Iris pigment epithelial cell (primary cell): ENCODE measurements at regions not wholly inside any gene's neighbourhood (a gene's known extent, or its start where the extent isn't known, plus 50 kb on each side); places are given as distances from the start of the nearest gene placed in this dataset.

Source experiments
- DNase-seq: peaks from one replicate; pipeline ENCODE4 v3.0.0-alpha.2; 2011; ENCODE audit warnings: low read depth

- no peak for DNase-seq
Observed at GRCh38 chr12:93043192-93043876, 114.2 kb upstream of the EEA1 start.

- DNase-seq, result no peak
Observed at GRCh38 chr12:93043877-93044209, 114.7 kb upstream of the EEA1 start.

- DNase-seq, result no peak
Observed at GRCh38 chr12:93047118-93047517, 118.0 kb upstream of the EEA1 start.

- no peak for DNase-seq
Observed at GRCh38 chr12:93048656-93049055, 119.6 kb upstream of the EEA1 start.

GRCh38 chr12:93050026-93050747 lies 121.1 kb upstream of the EEA1 start:
- peak; percentile 45 for DNase-seq

- DNase-seq, result no peak
Observed at GRCh38 chr12:93050748-93051081, 121.6 kb upstream of the EEA1 start.

GRCh38 chr12:93054021-93054420 lies 124.9 kb upstream of the EEA1 start:
- no peak for DNase-seq

GRCh38 chr12:93055221-93055620 lies 126.1 kb upstream of the EEA1 start:
- DNase-seq, result no peak

GRCh38 chr12:93056971-93057535 lies 128.0 kb upstream of the EEA1 start:
- DNase-seq, result peak; percentile 32

- DNase-seq, result no peak
Observed at GRCh38 chr12:93058280-93058679, 129.2 kb upstream of the EEA1 start.

GRCh38 chr12:93059288-93059687 lies 130.2 kb upstream of the EEA1 start:
- no peak for DNase-seq

- DNase-seq, result no peak
Observed at GRCh38 chr12:93059925-93060665, 131.0 kb upstream of the EEA1 start.

- DNase-seq, result peak; percentile 78
Observed at GRCh38 chr12:93060666-93061472, 131.8 kb upstream of the EEA1 start.

- no peak for DNase-seq
Observed at GRCh38 chr12:93061473-93062419, 132.7 kb upstream of the EEA1 start.

GRCh38 chr12:93065896-93066295 lies 136.8 kb upstream of the EEA1 start:
- DNase-seq, result no peak

- DNase-seq, result no peak
Observed at GRCh38 chr12:93072340-93072739, 143.2 kb upstream of the EEA1 start.

GRCh38 chr12:93073324-93073723 lies 144.2 kb upstream of the EEA1 start:
- no peak for DNase-seq

GRCh38 chr12:93078059-93078458 lies 149.0 kb upstream of the EEA1 start:
- DNase-seq, result no peak

- no peak for DNase-seq
Observed at GRCh38 chr12:93078577-93078976, 149.5 kb upstream of the EEA1 start.

- no peak for DNase-seq
Observed at GRCh38 chr12:93079271-93079670, 150.2 kb upstream of the EEA1 start.

GRCh38 chr12:93079976-93080375 lies 150.9 kb upstream of the EEA1 start:
- no peak for DNase-seq
